ENCODE measurements at regions not wholly inside any gene's neighbourhood (a gene's known extent, or its start where the extent isn't known, plus 50 kb on each side); places are given as distances from the start of the nearest gene placed in this dataset.

DNA sequence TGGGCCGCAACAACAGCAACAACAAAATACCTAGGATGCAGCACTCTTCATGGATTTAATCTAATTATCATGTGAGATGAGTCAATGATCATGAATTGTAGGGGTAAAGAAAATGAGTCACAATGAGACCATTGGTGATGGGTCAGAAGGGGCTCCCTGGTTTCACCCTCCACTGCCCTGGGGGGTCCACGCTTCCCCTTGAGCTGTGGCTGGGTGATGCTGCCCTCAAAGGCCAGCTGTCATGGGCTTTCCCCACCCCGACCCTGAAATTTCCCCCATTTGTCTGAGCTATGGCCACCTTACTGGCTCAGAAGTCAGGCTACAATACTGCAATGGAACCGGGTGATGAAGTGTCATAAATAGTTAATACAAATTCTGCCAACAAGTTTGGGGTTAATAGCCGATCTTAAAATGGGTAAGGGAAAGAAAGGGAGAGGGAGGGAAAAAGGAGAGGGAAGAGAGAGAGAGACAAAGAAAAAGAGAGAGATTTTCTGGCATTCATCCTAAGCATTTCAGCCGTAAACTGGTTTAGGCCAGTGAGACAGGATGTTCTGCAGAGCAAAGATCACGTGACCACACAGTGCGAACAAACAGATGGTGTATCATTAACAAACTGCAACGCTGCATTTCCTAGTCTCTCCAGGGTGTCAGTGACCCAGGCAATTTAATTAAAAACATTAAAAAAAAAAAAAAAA, 143.4 kb upstream of the ERRFI1 start:
- TF ChIP-seq, protein P1, sequence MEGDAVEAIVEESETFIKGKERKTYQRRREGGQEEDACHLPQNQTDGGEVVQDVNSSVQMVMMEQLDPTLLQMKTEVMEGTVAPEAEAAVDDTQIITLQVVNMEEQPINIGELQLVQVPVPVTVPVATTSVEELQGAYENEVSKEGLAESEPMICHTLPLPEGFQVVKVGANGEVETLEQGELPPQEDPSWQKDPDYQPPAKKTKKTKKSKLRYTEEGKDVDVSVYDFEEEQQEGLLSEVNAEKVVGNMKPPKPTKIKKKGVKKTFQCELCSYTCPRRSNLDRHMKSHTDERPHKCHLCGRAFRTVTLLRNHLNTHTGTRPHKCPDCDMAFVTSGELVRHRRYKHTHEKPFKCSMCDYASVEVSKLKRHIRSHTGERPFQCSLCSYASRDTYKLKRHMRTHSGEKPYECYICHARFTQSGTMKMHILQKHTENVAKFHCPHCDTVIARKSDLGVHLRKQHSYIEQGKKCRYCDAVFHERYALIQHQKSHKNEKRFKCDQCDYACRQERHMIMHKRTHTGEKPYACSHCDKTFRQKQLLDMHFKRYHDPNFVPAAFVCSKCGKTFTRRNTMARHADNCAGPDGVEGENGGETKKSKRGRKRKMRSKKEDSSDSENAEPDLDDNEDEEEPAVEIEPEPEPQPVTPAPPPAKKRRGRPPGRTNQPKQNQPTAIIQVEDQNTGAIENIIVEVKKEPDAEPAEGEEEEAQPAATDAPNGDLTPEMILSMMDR (IDR thresholded peaks at IDR 0.05; ENCODE audit: low read depth, low read length) = no peak
- no peak overlapping the region for H3K4me3 ChIP-seq (ENCODE audit: low read depth, low read length)

DNA sequence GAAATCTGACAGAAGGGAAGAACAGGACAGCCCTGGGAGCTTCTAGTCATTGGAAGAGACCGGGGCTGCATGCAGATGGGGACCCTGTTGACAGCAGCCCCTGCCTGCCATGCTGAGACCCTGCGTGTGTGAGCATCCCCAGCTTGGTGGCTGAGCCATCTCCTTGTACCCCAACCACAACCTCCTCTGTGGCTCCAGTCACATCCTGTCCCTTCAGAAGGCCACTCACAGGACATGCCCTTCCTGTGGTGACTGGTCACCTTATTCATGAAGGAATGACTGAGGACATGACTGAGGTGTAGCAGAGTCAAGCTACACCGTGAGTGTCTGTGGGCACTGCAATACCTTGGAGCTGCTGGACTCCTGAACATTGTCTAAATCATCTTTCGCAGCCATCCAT, 141.8 kb upstream of the ERRFI1 start:
- TF ChIP-seq, protein P1 (IDR thresholded peaks at IDR 0.05; ENCODE audit: low read depth, low read length) = no peak
- no peak overlapping the region for H3K4me3 ChIP-seq (ENCODE audit: low read depth, low read length)

DNA sequence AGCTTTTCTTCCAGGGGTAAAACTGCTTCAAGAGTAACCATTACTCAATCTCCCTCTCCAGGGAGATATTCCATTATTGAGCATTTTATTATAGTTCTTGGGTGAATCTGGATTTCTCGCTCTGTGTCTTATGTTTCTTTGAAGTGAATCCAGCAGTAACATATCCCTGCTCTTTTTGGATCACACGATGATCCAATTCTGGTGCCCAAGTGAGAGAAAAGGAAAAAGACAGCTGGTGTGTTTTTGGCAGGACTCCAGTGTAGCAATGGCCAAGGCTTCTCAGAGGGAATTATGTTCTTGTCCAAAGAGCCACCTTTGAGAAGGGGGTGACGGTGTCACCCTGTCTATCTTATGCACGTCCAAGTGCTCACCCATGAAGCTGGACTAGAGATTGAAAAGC, 140.3 kb upstream of the ERRFI1 start:
- TF ChIP-seq, protein P1 (IDR thresholded peaks at IDR 0.05; ENCODE audit: low read depth, low read length) = no peak
- no peak overlapping the region for H3K4me3 ChIP-seq (ENCODE audit: low read depth, low read length)

DNA sequence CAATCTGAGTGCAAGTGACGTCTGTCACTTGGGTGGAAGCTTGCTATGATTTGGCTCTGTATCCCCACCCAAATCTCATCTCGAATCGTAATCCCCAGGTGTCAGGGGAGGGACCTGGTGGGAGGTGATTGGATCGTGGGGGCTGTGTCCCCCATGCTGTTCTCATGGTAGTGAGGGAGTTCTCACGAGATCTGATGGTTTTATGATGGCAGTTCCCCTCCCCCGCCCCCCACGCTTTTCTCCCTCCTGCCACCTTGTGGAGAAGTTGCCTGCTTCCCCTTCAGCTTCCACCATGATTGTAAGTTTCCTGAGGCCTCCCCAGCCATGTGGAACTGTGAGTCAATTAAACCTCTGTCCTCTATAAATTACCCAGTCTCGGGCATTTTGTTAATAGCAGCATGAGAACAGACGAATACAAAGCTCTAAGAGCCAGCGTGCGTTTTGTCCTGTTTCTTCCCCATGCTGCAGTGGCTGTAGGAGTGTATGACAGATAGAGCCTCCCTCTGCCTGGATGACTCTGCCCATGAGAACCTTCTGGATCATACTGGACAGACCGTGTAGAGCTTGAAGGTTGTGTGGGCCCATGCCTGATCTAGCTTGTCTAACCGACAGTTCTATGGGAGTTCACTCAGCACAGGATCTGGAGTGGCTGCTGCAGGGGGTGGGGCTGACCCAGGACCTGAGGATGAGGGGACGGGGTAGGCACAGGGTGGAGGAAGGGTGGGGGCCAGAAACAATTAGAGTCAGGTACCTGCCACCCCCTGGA, 139.7 kb upstream of the ERRFI1 start:
- H3K4me3 ChIP-seq (ENCODE audit: low read depth, low read length) = no peak overlapping the region
- TF ChIP-seq, protein P1 (IDR thresholded peaks at IDR 0.05; ENCODE audit: low read depth, low read length) = peak; percentile 14; the same call in 1 of the 2 replicates

DNA sequence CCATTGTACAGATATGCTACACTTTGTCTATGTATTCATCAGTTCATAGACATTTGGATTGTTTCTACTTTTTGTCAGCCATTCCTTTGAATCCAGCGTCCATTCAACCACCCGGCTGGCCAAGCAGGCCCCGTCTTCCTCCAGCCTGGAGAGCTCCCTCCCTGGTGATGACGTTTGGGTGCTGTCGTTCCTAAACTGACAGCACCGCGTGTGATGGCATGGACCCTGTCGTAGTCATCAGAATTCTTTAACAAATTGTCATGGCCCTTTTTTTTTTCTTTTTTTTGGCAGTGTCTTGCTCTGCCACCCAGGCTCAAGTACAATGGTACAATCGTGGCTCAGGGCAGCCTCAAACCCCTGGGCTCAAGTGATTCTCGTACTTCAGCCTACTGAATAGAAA, 138.6 kb upstream of the ERRFI1 start:
- TF ChIP-seq, protein P1 (IDR thresholded peaks at IDR 0.05; ENCODE audit: low read depth, low read length) = no peak
- H3K4me3 ChIP-seq (ENCODE audit: low read depth, low read length) = no peak overlapping the region

DNA sequence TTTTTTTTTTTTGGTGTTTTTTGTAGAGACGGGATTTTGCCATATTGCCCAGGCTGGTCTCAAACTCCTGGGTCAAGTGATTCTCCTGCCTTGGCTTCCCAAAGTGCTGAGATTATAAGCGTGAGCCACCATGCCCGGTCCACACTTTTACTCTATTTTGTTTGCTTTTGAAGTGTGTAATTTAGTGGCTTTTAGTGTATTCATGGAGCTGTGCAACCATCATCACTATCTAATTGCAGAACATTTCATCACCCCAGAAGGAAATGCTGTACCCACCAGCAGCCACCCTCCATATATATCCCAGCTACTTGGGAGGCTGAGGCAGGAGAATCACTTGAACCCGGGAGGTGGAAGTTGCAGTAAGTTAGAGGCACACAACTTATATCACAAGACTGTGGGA, 136.9 kb upstream of the ERRFI1 start:
- H3K4me3 ChIP-seq (ENCODE audit: low read depth, low read length) = no peak overlapping the region
- TF ChIP-seq, protein P1 (IDR thresholded peaks at IDR 0.05; ENCODE audit: low read depth, low read length) = no peak

DNA sequence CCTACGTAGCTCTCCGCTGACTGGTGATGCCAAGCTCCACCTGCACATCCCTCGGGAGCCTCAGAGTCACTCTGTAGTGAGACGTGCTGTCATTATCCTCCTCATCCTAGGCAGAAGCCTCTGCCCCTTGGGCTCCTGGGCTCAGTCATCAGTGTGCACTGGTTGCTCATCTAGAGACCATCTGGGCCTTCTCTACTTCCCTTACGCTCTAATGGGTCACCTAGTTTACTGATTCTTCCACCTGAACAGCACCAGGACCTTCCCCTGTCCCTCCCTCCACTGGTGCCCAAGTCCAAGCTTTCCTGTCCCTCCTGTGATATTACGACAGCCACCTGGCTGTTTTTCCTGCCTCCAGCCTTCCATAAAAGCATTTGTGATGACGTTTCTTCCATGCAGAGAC, 136.1 kb upstream of the ERRFI1 start:
- H3K4me3 ChIP-seq (ENCODE audit: low read depth, low read length) = no peak overlapping the region
- TF ChIP-seq, protein P1 (IDR thresholded peaks at IDR 0.05; ENCODE audit: low read depth, low read length) = no peak

Data from WI38 (cell line).